ENCODE measurements at regions not wholly inside any gene's neighbourhood (a gene's known extent, or its start where the extent isn't known, plus 50 kb on each side); places are given as distances from the start of the nearest gene placed in this dataset.

DNA sequence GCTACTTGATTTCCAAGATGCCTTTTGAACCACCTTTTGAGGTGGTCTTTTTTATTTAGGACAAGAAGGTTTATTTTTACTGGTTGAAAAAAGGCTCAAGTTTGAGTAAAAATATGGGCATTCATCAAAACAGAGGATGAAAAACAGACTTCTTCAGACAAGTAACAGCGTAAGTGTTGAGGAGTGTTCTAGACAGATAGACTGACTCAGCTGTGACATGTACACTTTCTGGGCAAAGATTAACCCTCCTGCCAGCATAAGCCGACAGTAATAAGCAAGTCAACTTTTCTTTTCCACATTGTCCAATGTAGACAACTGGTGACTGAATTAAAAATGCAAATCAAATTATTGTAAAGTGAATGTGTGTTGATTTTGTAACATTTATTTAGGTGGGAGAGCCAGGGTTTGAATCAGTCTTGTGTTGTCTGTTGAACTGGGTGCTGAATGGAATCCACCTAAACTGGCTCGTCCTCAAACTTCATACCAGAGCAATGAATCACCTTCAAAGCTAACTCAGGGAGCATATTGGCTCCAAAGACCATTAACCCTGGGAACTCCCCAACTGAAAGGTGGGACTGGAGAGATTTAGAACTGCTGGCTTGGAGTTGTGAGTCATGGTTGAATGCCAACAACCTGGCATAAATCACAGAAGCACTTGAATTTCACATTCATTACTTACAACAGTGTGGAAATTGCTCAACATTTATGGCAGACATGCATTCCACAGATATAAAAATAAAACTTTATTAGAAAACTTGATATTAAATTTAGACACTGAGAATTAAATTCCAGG is 377.0 kb downstream of the ETS1 start:
- Histone ChIP-seq H3K4me3 (no peak overlapping the region), H3K27ac (peak overlapping the region; percentile 35 to 47), H3K4me1 (ENCODE audit: control insufficient read depth in 1 of 2, low read depth in 2 of 2) (peaks cover 35 to 50% of the 10 kb centered on the region in 2 donors), H3K9me3 (no peaks in the 10 kb centered on the region), H3K36me3 (no peaks in the 10 kb centered on the region), H3K27me3 (replicated peaks; ENCODE audit: insufficient read depth) (no peaks in the 10 kb centered on the region)
- DNase-seq (ENCODE audit: low spot score): peak; percentile 29
- TF ChIP-seq, protein P1, sequence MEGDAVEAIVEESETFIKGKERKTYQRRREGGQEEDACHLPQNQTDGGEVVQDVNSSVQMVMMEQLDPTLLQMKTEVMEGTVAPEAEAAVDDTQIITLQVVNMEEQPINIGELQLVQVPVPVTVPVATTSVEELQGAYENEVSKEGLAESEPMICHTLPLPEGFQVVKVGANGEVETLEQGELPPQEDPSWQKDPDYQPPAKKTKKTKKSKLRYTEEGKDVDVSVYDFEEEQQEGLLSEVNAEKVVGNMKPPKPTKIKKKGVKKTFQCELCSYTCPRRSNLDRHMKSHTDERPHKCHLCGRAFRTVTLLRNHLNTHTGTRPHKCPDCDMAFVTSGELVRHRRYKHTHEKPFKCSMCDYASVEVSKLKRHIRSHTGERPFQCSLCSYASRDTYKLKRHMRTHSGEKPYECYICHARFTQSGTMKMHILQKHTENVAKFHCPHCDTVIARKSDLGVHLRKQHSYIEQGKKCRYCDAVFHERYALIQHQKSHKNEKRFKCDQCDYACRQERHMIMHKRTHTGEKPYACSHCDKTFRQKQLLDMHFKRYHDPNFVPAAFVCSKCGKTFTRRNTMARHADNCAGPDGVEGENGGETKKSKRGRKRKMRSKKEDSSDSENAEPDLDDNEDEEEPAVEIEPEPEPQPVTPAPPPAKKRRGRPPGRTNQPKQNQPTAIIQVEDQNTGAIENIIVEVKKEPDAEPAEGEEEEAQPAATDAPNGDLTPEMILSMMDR (IDR thresholded peaks at IDR 0.05): no peak
- peak; percentile 57 for ATAC-seq (ENCODE audit: insufficient number of reproducible peaks, low FRiP score, low read depth)

DNA sequence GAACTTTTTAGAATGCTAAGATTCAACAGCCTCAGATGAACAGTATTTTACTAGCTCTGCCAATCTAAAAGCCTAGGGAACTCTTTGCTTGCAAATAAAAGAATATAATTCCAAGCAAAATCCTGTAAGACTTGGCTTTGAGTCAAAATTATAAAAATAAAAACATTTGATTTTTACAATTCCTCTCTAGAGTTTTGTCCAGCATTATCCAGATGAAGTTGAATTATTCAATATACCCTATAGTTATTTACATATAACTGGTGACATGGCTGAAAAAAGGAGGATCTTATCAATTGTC is 378.3 kb downstream of the ETS1 start:
- H3K9me3 ChIP-seq: no peaks in the 10 kb centered on the region
- no peak for ATAC-seq (ENCODE audit: insufficient number of reproducible peaks, low FRiP score, low read depth)
- DNase-seq (ENCODE audit: low spot score): no peak
- TF ChIP-seq, protein P1 (IDR thresholded peaks at IDR 0.05): no peak
- no peaks in the 10 kb centered on the region for H3K27me3 ChIP-seq (replicated peaks; ENCODE audit: insufficient read depth)
- no peaks in the 10 kb centered on the region for H3K36me3 ChIP-seq
- peak overlapping the region; percentile 28 to 59 for H3K27ac ChIP-seq
- peak overlapping the region; percentile 22 for H3K4me3 ChIP-seq
- peaks cover 35 to 50% of the 10 kb centered on the region in 2 donors for H3K4me1 ChIP-seq (ENCODE audit: control insufficient read depth in 1 of 2, low read depth in 2 of 2)

GRCh38 chr11:128208329-128209137 is 378.8 kb downstream of the ETS1 start:
- no peaks in the 10 kb centered on the region for H3K36me3 ChIP-seq
- peak; percentile 47 for ATAC-seq (ENCODE audit: insufficient number of reproducible peaks, low FRiP score, low read depth)
- peak overlapping the region; percentile 22 for H3K4me3 ChIP-seq
- peaks cover 35 to 50% of the 10 kb centered on the region in 2 donors for H3K4me1 ChIP-seq (ENCODE audit: control insufficient read depth in 1 of 2, low read depth in 2 of 2)
- peak; percentile 16 for DNase-seq (ENCODE audit: low spot score)
- H3K27me3 ChIP-seq (replicated peaks; ENCODE audit: insufficient read depth): no peaks in the 10 kb centered on the region
- TF ChIP-seq, protein P1 (IDR thresholded peaks at IDR 0.05): no peak
- H3K27ac ChIP-seq: peak overlapping the region; percentile 28 to 59
- H3K9me3 ChIP-seq: no peaks in the 10 kb centered on the region

GRCh38 chr11:128207861-128208321 is 379.5 kb downstream of the ETS1 start:
- DNase-seq (ENCODE audit: low spot score): no peak
- H3K4me1 ChIP-seq (ENCODE audit: control insufficient read depth in 1 of 2, low read depth in 2 of 2): peaks cover 35 to 50% of the 10 kb centered on the region in 2 donors

More at GRCh38 chr11:128207861-128208321, 379.5 kb downstream of the ETS1 start:
- Histone ChIP-seq H3K4me3 (peak overlapping the region; percentile 9), H3K36me3 (no peaks in the 10 kb centered on the region), H3K27me3 (replicated peaks; ENCODE audit: insufficient read depth) (no peaks in the 10 kb centered on the region), H3K9me3 (no peaks in the 10 kb centered on the region), H3K27ac (peak overlapping the region; percentile 18 to 59)
- TF ChIP-seq, protein P1 (IDR thresholded peaks at IDR 0.05): no peak
- peak; percentile 45 for ATAC-seq (ENCODE audit: insufficient number of reproducible peaks, low FRiP score, low read depth)
